ENCODE measurements at regions not wholly inside any gene's neighbourhood (a gene's known extent, or its start where the extent isn't known, plus 50 kb on each side); places are given as distances from the start of the nearest gene placed in this dataset.

GRCh38 chr7:155880721-155881120 lies 68.5 kb upstream of the SHH start:
- DNase-seq (ENCODE audit: low read depth), result no peak
- no peak for TF ChIP-seq CTCF (IDR thresholded peaks at IDR 0.05; ENCODE audit: low read depth, low read length, missing control alignments)
- in situ Hi-C loops (cut with HindIII; ENCODE audit: low sequenced_read_pairs), result no loop called here
- H3K4me3 ChIP-seq (ENCODE audit: low read depth, low read length), result no peak overlapping the region

GRCh38 chr7:155879592-155879991 lies 67.3 kb upstream of the SHH start:
- no peak overlapping the region for H3K4me3 ChIP-seq (ENCODE audit: low read depth, low read length)
- in situ Hi-C loops (cut with HindIII; ENCODE audit: low sequenced_read_pairs), result no loop called here
- no peak for DNase-seq (ENCODE audit: low read depth)
- TF ChIP-seq CTCF (IDR thresholded peaks at IDR 0.05; ENCODE audit: low read depth, low read length, missing control alignments), result no peak

GRCh38 chr7:155878674-155879073 lies 66.4 kb upstream of the SHH start:
- no peak overlapping the region for H3K4me3 ChIP-seq (ENCODE audit: low read depth, low read length)
- TF ChIP-seq CTCF (IDR thresholded peaks at IDR 0.05; ENCODE audit: low read depth, low read length, missing control alignments), result no peak
- in situ Hi-C loops (cut with HindIII; ENCODE audit: low sequenced_read_pairs), result no loop called here
- DNase-seq (ENCODE audit: low read depth), result no peak

- no peak for DNase-seq (ENCODE audit: low read depth)
- no peak for TF ChIP-seq CTCF (IDR thresholded peaks at IDR 0.05; ENCODE audit: low read depth, low read length, missing control alignments)
- in situ Hi-C loops (cut with HindIII; ENCODE audit: low sequenced_read_pairs), result no loop called here
- no peak overlapping the region for H3K4me3 ChIP-seq (ENCODE audit: low read depth, low read length)
These were observed 66.0 kb upstream of the SHH start for GRCh38 chr7:155878250-155878649.

GRCh38 chr7:155877167-155877566 lies 64.9 kb upstream of the SHH start:
- in situ Hi-C loops (cut with HindIII; ENCODE audit: low sequenced_read_pairs), result no loop called here

GRCh38 chr7:155874411-155874810 lies 62.1 kb upstream of the SHH start:
- TF ChIP-seq CTCF (IDR thresholded peaks at IDR 0.05; ENCODE audit: low read depth, low read length, missing control alignments), result no peak
- DNase-seq (ENCODE audit: low read depth), result no peak
- in situ Hi-C loops (cut with HindIII; ENCODE audit: low sequenced_read_pairs), result no loop called here

More at GRCh38 chr7:155877167-155877566, 64.9 kb upstream of the SHH start:
- DNase-seq (ENCODE audit: low read depth), result no peak
- TF ChIP-seq CTCF (IDR thresholded peaks at IDR 0.05; ENCODE audit: low read depth, low read length, missing control alignments), result no peak
- no peak overlapping the region for H3K4me3 ChIP-seq (ENCODE audit: low read depth, low read length)

GRCh38 chr7:155874010-155874409 lies 61.7 kb upstream of the SHH start:
- no peak for DNase-seq (ENCODE audit: low read depth)
- H3K4me3 ChIP-seq (ENCODE audit: low read depth, low read length), result no peak overlapping the region
- in situ Hi-C loops (cut with HindIII; ENCODE audit: low sequenced_read_pairs), result no loop called here
- no peak for TF ChIP-seq CTCF (IDR thresholded peaks at IDR 0.05; ENCODE audit: low read depth, low read length, missing control alignments)

More at GRCh38 chr7:155874411-155874810, 62.1 kb upstream of the SHH start:
- H3K4me3 ChIP-seq (ENCODE audit: low read depth, low read length), result no peak overlapping the region

Measured in astrocyte of the cerebellum (primary cell).